ENCODE measurements at regions not wholly inside any gene's neighbourhood (a gene's known extent, or its start where the extent isn't known, plus 50 kb on each side); places are given as distances from the start of the nearest gene placed in this dataset.
"Not testable (repeated sequence)": the region's sequence is repeated elsewhere in the genome, so short reads cannot be mapped to it uniquely, and the experiment has no call there.

DNA sequence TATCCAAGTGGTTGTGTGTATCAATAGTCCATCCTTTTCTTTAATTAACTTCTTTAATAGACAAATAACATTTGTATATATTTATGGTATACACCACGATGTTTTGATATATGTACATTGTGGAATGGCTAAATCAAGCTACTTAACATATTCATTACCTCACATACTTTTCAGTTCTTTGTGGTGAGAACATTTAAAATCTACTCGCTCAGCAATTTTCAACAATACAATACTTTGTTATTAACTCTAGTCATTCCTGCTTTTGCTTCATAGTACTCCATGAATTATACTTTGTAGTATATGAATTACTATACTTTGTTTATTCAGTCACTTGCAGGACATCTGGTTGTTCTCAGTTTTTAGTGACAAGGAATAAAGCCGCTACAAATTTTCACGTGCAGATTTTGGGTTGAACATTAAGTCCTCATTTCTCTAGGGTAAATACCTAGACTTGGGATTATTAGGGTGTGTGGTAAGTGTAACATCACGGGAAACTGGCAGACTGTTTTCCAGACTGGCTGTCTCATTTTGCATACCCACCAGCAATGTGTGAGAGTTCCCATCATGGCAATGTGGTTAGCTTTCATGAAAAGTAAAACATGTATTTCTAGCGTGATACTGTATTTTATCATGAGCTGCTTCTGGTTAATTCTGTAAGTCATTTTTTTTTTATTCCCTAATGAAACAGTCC lies 354.4 kb upstream of the WWC1 start:
- Histone ChIP-seq H3K27me3 (ENCODE audit: control insufficient read depth in 1 of 2, insufficient read depth in 2 of 2, low read length in 1 of 2) (peaks cover 0 to 2% of the 10 kb centered on the region in 2 donors), H3K36me3 (ENCODE audit: control insufficient read depth in 1 of 2, insufficient read depth in 2 of 2, low read length in 1 of 2) (no peaks in the 10 kb centered on the region), H3K9me3 (ENCODE audit: control insufficient read depth, low read length) (peaks cover under 1% of the 10 kb centered on the region), H3K4me3 (ENCODE audit: low read length in 2 of 2) (no peak overlapping the region), H3K4me1 (ENCODE audit: control insufficient read depth in 1 of 2, insufficient read depth in 2 of 2, low read length in 2 of 2) (peaks cover 0 to 2% of the 10 kb centered on the region in 2 donors), H3K27ac (ENCODE audit: low read depth in 1 of 2, low read length in 2 of 2) (no peak overlapping the region)
- 64 to 76% methylated on average over 6 of the region's 6 CpGs for WGBS, 2 donors
- ATAC-seq (ENCODE audit: low FRiP score) (no peak), DNase-seq (no peak)
- intact Hi-C loops (cut with DNase I) = no loop called here

DNA sequence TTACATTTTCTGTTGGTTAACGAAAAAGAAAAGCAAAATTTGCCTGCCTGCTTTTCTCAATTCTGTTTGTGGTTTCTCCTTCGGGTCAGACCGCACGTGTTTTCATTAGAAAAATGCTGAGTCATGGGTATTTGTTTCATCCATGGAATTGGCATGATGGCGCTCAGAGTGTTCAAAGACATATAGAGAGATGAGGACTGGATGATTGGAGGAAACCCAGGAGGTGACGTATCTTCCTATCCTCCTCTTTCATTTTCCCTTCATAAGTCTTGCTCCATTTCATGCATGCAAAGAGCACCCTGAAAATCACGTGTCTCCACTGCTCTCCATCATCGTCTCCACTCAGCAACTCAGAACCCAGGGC lies 353.8 kb upstream of the WWC1 start:
- no peak for ATAC-seq (ENCODE audit: low FRiP score)
- WGBS, 2 donors = 64 to 69% methylated on average over 8 of the region's 8 CpGs
- H3K4me1 ChIP-seq (ENCODE audit: control insufficient read depth in 1 of 2, insufficient read depth in 2 of 2, low read length in 2 of 2) = peaks cover 0 to 2% of the 10 kb centered on the region in 2 donors
- H3K9me3 ChIP-seq (ENCODE audit: control insufficient read depth, low read length) = no peaks in the 10 kb centered on the region
- H3K27me3 ChIP-seq (ENCODE audit: control insufficient read depth in 1 of 2, insufficient read depth in 2 of 2, low read length in 1 of 2) = peaks cover 0 to 2% of the 10 kb centered on the region in 2 donors
- H3K27ac ChIP-seq (ENCODE audit: low read depth in 1 of 2, low read length in 2 of 2) = no peak overlapping the region
- intact Hi-C loops (cut with DNase I) = no loop called here
- H3K36me3 ChIP-seq (ENCODE audit: control insufficient read depth in 1 of 2, insufficient read depth in 2 of 2, low read length in 1 of 2) = no peaks in the 10 kb centered on the region
- DNase-seq = no peak
- no peak overlapping the region for H3K4me3 ChIP-seq (ENCODE audit: low read length in 2 of 2)

DNA sequence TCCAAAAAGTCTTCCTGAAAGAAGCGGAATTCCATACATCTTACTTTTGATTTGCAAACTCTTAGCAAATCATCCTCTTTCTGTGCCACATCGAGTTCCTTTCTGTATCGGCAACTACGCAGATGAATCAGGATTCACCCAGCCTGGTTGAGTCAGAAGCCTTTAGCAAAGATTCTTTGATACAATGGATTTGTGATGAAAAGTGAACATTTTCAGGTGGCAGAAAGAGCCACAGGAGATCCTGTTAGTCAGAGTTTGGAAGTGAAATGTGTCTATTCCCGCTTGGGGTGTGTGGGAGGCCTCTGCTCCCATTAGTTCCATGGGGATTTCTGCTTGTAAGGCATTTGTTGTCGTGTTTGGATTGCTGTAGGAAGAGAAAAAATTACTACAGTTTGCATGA lies 351.8 kb upstream of the WWC1 start:
- H3K36me3 ChIP-seq (ENCODE audit: control insufficient read depth in 1 of 2, insufficient read depth in 2 of 2, low read length in 1 of 2) = no peaks in the 10 kb centered on the region
- intact Hi-C loops (cut with DNase I) = no loop called here
- H3K27me3 ChIP-seq (ENCODE audit: control insufficient read depth in 1 of 2, insufficient read depth in 2 of 2, low read length in 1 of 2) = peaks cover 0 to 2% of the 10 kb centered on the region in 2 donors
- ATAC-seq (ENCODE audit: low FRiP score) (no peak), DNase-seq (no peak)
- no peak overlapping the region for H3K27ac ChIP-seq (ENCODE audit: low read depth in 1 of 2, low read length in 2 of 2)
- H3K4me3 ChIP-seq (ENCODE audit: low read length in 2 of 2) = no peak overlapping the region
- H3K4me1 ChIP-seq (ENCODE audit: control insufficient read depth in 1 of 2, insufficient read depth in 2 of 2, low read length in 2 of 2) = peaks cover 2 to 3% of the 10 kb centered on the region in 2 donors
- 94 to 95% methylated on average over 6 of the region's 6 CpGs for WGBS, 2 donors
- H3K9me3 ChIP-seq (ENCODE audit: control insufficient read depth, low read length) = no peaks in the 10 kb centered on the region

- no peaks in the 10 kb centered on the region for H3K36me3 ChIP-seq (ENCODE audit: control insufficient read depth in 1 of 2, insufficient read depth in 2 of 2, low read length in 1 of 2)
- ATAC-seq (ENCODE audit: low FRiP score) = no peak
- H3K4me3 ChIP-seq (ENCODE audit: low read length in 2 of 2) = no peak overlapping the region
- no peak overlapping the region for H3K27ac ChIP-seq (ENCODE audit: low read depth in 1 of 2, low read length in 2 of 2)
- intact Hi-C loops (cut with DNase I) = no loop called here
- H3K27me3 ChIP-seq (ENCODE audit: control insufficient read depth in 1 of 2, insufficient read depth in 2 of 2, low read length in 1 of 2) = peaks cover 0 to 2% of the 10 kb centered on the region in 2 donors
- no peak for DNase-seq
- H3K4me1 ChIP-seq (ENCODE audit: control insufficient read depth in 1 of 2, insufficient read depth in 2 of 2, low read length in 2 of 2) = peaks cover 2 to 3% of the 10 kb centered on the region in 2 donors
- WGBS, 2 donors = 92 to 93% methylated on average over 3 of the region's 3 CpGs
- no peaks in the 10 kb centered on the region for H3K9me3 ChIP-seq (ENCODE audit: control insufficient read depth, low read length)
These were observed 350.5 kb upstream of the WWC1 start for GRCh38 chr5:167940911-167941310.

GRCh38 chr5:167941556-167941955 lies 349.9 kb upstream of the WWC1 start:
- H3K4me1 ChIP-seq (ENCODE audit: control insufficient read depth in 1 of 2, insufficient read depth in 2 of 2, low read length in 2 of 2); intact Hi-C loops (cut with DNase I); ATAC-seq (ENCODE audit: low FRiP score); H3K9me3 ChIP-seq (ENCODE audit: control insufficient read depth, low read length); DNase-seq; H3K27ac ChIP-seq (ENCODE audit: low read depth in 1 of 2, low read length in 2 of 2); H3K36me3 ChIP-seq (ENCODE audit: control insufficient read depth in 1 of 2, insufficient read depth in 2 of 2, low read length in 1 of 2); H3K4me3 ChIP-seq (ENCODE audit: low read length in 2 of 2); H3K27me3 ChIP-seq (ENCODE audit: control insufficient read depth in 1 of 2, insufficient read depth in 2 of 2, low read length in 1 of 2): not testable (repeated sequence)
- WGBS, 2 donors = 76 to 81% methylated on average over 2 of the region's 2 CpGs

GRCh38 chr5:167943343-167943742 lies 348.1 kb upstream of the WWC1 start:
- peaks cover 0 to 3% of the 10 kb centered on the region in 2 donors for H3K4me1 ChIP-seq (ENCODE audit: control insufficient read depth in 1 of 2, insufficient read depth in 2 of 2, low read length in 2 of 2)
- ATAC-seq (ENCODE audit: low FRiP score) (no peak), DNase-seq (no peak)
- H3K27me3 ChIP-seq (ENCODE audit: control insufficient read depth in 1 of 2, insufficient read depth in 2 of 2, low read length in 1 of 2) = no peaks in the 10 kb centered on the region
- no peaks in the 10 kb centered on the region for H3K9me3 ChIP-seq (ENCODE audit: control insufficient read depth, low read length)
- H3K36me3 ChIP-seq (ENCODE audit: control insufficient read depth in 1 of 2, insufficient read depth in 2 of 2, low read length in 1 of 2) = no peaks in the 10 kb centered on the region
- no peak overlapping the region for H3K4me3 ChIP-seq (ENCODE audit: low read length in 2 of 2)
- WGBS, 2 donors = 61 to 79% methylated on average over 1 of the region's 1 CpG
- intact Hi-C loops (cut with DNase I) = no loop called here
- no peak overlapping the region for H3K27ac ChIP-seq (ENCODE audit: low read depth in 1 of 2, low read length in 2 of 2)

DNA sequence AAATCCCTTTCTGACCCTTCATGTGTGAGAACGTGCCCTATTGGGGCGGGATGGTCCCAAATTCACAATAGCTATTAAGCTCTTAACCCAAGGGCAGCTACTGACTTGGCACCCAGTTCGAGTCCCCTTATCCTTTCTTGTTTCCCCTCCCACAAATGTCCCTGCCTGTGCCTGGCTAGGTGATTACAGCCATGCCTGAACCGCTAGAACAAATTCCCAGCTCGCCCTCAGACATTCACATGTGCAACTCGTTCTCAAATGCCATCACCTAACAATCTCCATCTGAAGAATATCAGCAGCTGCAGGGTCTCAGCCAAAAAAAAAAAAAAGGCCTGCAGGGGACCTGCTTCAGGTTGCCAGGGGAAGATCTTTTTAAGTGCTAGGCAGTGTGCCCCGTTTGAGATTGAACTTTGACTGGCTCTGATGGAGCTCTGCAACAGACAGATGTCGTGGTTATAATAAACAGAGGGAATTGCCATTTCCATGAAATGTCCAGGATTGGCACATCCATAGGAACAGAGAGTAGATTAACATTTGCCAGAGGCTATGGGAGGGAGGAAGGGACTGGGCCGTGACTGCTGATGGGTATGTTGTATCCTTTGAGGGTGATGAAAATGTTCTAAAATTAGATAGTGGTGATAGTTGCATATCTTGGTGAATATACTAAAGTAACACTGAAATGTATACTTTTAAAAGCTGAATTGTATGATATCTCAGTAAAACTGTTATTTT lies 347.2 kb upstream of the WWC1 start:
- Histone ChIP-seq H3K27me3 (ENCODE audit: control insufficient read depth in 1 of 2, insufficient read depth in 2 of 2, low read length in 1 of 2) (no peaks in the 10 kb centered on the region), H3K27ac (ENCODE audit: low read depth in 1 of 2, low read length in 2 of 2) (peak overlapping the region in 1 of 2 donors; percentile 12), H3K36me3 (ENCODE audit: control insufficient read depth in 1 of 2, insufficient read depth in 2 of 2, low read length in 1 of 2) (no peaks in the 10 kb centered on the region), H3K9me3 (ENCODE audit: control insufficient read depth, low read length) (no peaks in the 10 kb centered on the region), H3K4me3 (ENCODE audit: low read length in 2 of 2) (no peak overlapping the region), H3K4me1 (ENCODE audit: control insufficient read depth in 1 of 2, insufficient read depth in 2 of 2, low read length in 2 of 2) (peaks cover 0 to 3% of the 10 kb centered on the region in 2 donors)
- ATAC-seq (ENCODE audit: low FRiP score) (no peak), DNase-seq (no peak)
- intact Hi-C loops (cut with DNase I) = no loop called here
- WGBS, 2 donors = 48% methylated on average over 9 of the region's 9 CpGs

GRCh38 chr5:167945542-167946384 lies 345.7 kb upstream of the WWC1 start:
- peak; percentile 64 for ATAC-seq (ENCODE audit: low FRiP score)
- intact Hi-C loops (cut with DNase I) = loop anchor here in 1 of 2 donors (5.0 kb wide), 1 partner anchor 93 kb away; no protein-coding TSS in a partner anchor
- peak; percentile 50 to 75 for DNase-seq
- WGBS, 2 donors = 4 to 11% methylated on average over 14 of the region's 14 CpGs
- no peaks in the 10 kb centered on the region for H3K27me3 ChIP-seq (ENCODE audit: control insufficient read depth in 1 of 2, insufficient read depth in 2 of 2, low read length in 1 of 2)
- H3K4me3 ChIP-seq (ENCODE audit: low read length in 2 of 2) = no peak overlapping the region
- no peaks in the 10 kb centered on the region for H3K36me3 ChIP-seq (ENCODE audit: control insufficient read depth in 1 of 2, insufficient read depth in 2 of 2, low read length in 1 of 2)
- no peaks in the 10 kb centered on the region for H3K9me3 ChIP-seq (ENCODE audit: control insufficient read depth, low read length)
- peaks cover 0 to 3% of the 10 kb centered on the region in 2 donors for H3K4me1 ChIP-seq (ENCODE audit: control insufficient read depth in 1 of 2, insufficient read depth in 2 of 2, low read length in 2 of 2)
- peak overlapping the region; percentile 40 to 96 for H3K27ac ChIP-seq (ENCODE audit: low read depth in 1 of 2, low read length in 2 of 2)

All from aorta (tissue), 5 donors.